Loucy (cell line): ENCODE measurements at regions not wholly inside any gene's neighbourhood (a gene's known extent, or its start where the extent isn't known, plus 50 kb on each side); places are given as distances from the start of the nearest gene placed in this dataset.

Source experiments
- H2AFZ ChIP-seq: fragments of 200-600 bp; sonication (generic); 2 replicates; pipeline ENCODE4 v1.6.0; 2016; ENCODE audit warnings: antibody characterized with exemption, mild to moderate bottlenecking, low read length, moderate library complexity
- H3F3A ChIP-seq: fragments of 200-600 bp; 2 replicates; pipeline ENCODE4 v1.6.0; 2016; ENCODE audit warnings: antibody characterized with exemption, low read depth, mild to moderate bottlenecking
- H3K27me3 ChIP-seq: fragments of 200-600 bp; sonication (generic); 2 replicates; pipeline ENCODE4 v1.6.1; 2014; ENCODE audit warnings: low read length, mild to moderate bottlenecking; ENCODE audit not compliant: insufficient read depth, poor library complexity, severe bottlenecking
- H3K36me3 ChIP-seq: fragments of 200-600 bp; sonication (generic); 2 replicates; pipeline ENCODE4 v1.6.1; 2016; ENCODE audit warnings: low read length; ENCODE audit not compliant: insufficient read depth
- H3K4me1 ChIP-seq: fragments of 200-600 bp; sonication (generic); 2 replicates; pipeline ENCODE4 v1.5.1; 2014; ENCODE audit warnings: low read length, mild to moderate bottlenecking; ENCODE audit not compliant: insufficient read depth, poor library complexity, severe bottlenecking
- H3K4me2 ChIP-seq: fragments of 200-600 bp; sonication (generic); 2 replicates; pipeline ENCODE4 v1.6.0; 2014; ENCODE audit warnings: antibody characterized with exemption, low read length, low read depth, mild to moderate bottlenecking; ENCODE audit not compliant: poor library complexity, severe bottlenecking
- H3K4me3 ChIP-seq: fragments of 200-600 bp; sonication (generic); 2 replicates; pipeline ENCODE4 v1.5.1; 2014; ENCODE audit warnings: low read length, mild to moderate bottlenecking, mixed read lengths; ENCODE audit not compliant: poor library complexity, severe bottlenecking
- H3K79me2 ChIP-seq: fragments of 200-600 bp; sonication (generic); 2 replicates; pipeline ENCODE4 v1.6.1; 2014; ENCODE audit warnings: low read length; ENCODE audit not compliant: insufficient read depth
- H3K9ac ChIP-seq: fragments of 200-600 bp; sonication (generic); 2 replicates; pipeline ENCODE4 v1.6.0; 2014; ENCODE audit warnings: mild to moderate bottlenecking, low read depth, low read length, moderate library complexity; ENCODE audit not compliant: poor library complexity, severe bottlenecking
- H3K9me2 ChIP-seq: fragments of 200-600 bp; sonication (generic); replicated peaks from 2 replicates; pipeline ENCODE4 v1.6.1; 2016; ENCODE audit warnings: low read depth, low read length, mixed read lengths
- H3K9me3 ChIP-seq: fragments of 200-600 bp; sonication (generic); 2 replicates; pipeline ENCODE4 v1.6.1; 2014; ENCODE audit warnings: mild to moderate bottlenecking, antibody characterized with exemption, low read length, low read depth; ENCODE audit not compliant: insufficient read depth
- H4K20me1 ChIP-seq: fragments of 200-600 bp; sonication (generic); 2 replicates; pipeline ENCODE4 v1.6.0; 2014; ENCODE audit warnings: antibody characterized with exemption, low read length, mild to moderate bottlenecking; ENCODE audit not compliant: insufficient read depth, poor library complexity, severe bottlenecking
- CTCF ChIP-seq: fragments of 200-600 bp; sonication (generic); conservative IDR thresholded peaks from 2 replicates; pipeline ENCODE4 v1.5.1; 2014; ENCODE audit warnings: mild to moderate bottlenecking, antibody characterized with exemption, low read length
- EZH2phosphoT487 ChIP-seq: fragments of 200-600 bp; IDR thresholded peaks from 2 replicates; pipeline ENCODE4 v1.6.1; 2018; ENCODE audit warnings: antibody characterized with exemption, mild to moderate bottlenecking, moderate library complexity, borderline replicate concordance

- no peaks in the 10 kb centered on the region for H4K20me1 ChIP-seq
- H3K9me2 ChIP-seq: no peaks in the 10 kb centered on the region
- H3K4me1 ChIP-seq: peaks cover 8% of the 10 kb centered on the region
- no peak overlapping the region for H3K4me3 ChIP-seq
- no peak overlapping the region for H2AFZ ChIP-seq
- no peaks in the 10 kb centered on the region for H3K9me3 ChIP-seq
- H3K79me2 ChIP-seq: no peaks in the 10 kb centered on the region
- no peak overlapping the region for H3K4me2 ChIP-seq
- no peak overlapping the region for H3K9ac ChIP-seq
- H3F3A ChIP-seq: no peaks in the 10 kb centered on the region
- TF ChIP-seq CTCF (no peak), EZH2phosphoT487 (no peak)
- no peaks in the 10 kb centered on the region for H3K36me3 ChIP-seq
- H3K27me3 ChIP-seq: no peaks in the 10 kb centered on the region
Observed at GRCh38 chr2:18319987-18320386, 240.5 kb downstream of the RDH14 start.

GRCh38 chr2:18317017-18317416 is 243.4 kb downstream of the RDH14 start:
- no peak for TF ChIP-seq CTCF
- TF ChIP-seq EZH2phosphoT487: no peak
- H3K4me2 ChIP-seq: no peak overlapping the region

GRCh38 chr2:18312818-18313217 is 247.6 kb downstream of the RDH14 start:
- TF ChIP-seq CTCF (no peak), EZH2phosphoT487 (no peak)
- Histone ChIP-seq H3K27me3 (no peaks in the 10 kb centered on the region), H2AFZ (no peak overlapping the region), H4K20me1 (no peaks in the 10 kb centered on the region), H3K4me1 (peaks cover 8% of the 10 kb centered on the region), H3K4me3 (no peak overlapping the region), H3K4me2 (no peak overlapping the region), H3K36me3 (no peaks in the 10 kb centered on the region), H3K9me2 (no peaks in the 10 kb centered on the region), H3K9ac (no peak overlapping the region), H3F3A (no peaks in the 10 kb centered on the region), H3K9me3 (no peaks in the 10 kb centered on the region), H3K79me2 (no peaks in the 10 kb centered on the region)

More at GRCh38 chr2:18317017-18317416, 243.4 kb downstream of the RDH14 start:
- no peaks in the 10 kb centered on the region for H3K9me3 ChIP-seq
- H2AFZ ChIP-seq: no peak overlapping the region
- H3K79me2 ChIP-seq: no peaks in the 10 kb centered on the region
- no peaks in the 10 kb centered on the region for H3F3A ChIP-seq
- H4K20me1 ChIP-seq: no peaks in the 10 kb centered on the region
- no peaks in the 10 kb centered on the region for H3K9me2 ChIP-seq
- H3K4me1 ChIP-seq: peaks cover 8% of the 10 kb centered on the region
- no peak overlapping the region for H3K4me3 ChIP-seq
- H3K27me3 ChIP-seq: no peaks in the 10 kb centered on the region
- H3K9ac ChIP-seq: no peak overlapping the region
- H3K36me3 ChIP-seq: no peaks in the 10 kb centered on the region
